ENCODE measurements at regions not wholly inside any gene's neighbourhood (a gene's known extent, or its start where the extent isn't known, plus 50 kb on each side); places are given as distances from the start of the nearest gene placed in this dataset.

DNA sequence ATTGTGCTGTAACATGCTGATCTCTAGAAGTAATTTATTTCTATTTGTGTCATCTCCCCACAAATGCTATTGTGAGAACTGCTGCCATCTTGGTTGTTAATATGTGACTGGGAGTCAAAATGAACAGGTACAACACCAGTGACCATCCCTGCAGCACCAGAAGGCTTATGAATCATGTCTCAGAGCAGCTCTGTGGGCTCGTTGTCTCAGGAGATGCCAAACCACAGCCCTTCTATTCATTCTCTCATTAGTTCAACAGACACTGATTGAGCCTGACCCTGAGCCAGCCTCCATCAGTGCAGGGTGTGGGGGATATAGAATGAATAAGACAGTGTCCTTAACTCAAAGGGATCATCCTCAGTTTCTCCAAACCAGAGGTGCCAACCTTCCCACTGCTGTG, 92.5 kb downstream of the UTP18 start:
- no peaks in the 10 kb centered on the region for H3F3A ChIP-seq (ENCODE audit: insufficient read depth)
- H3K36me3 ChIP-seq (ENCODE audit: low read length): no peaks in the 10 kb centered on the region
- no peaks in the 10 kb centered on the region for H3K9me3 ChIP-seq (ENCODE audit: insufficient read depth, low read length)
- H3K4me2 ChIP-seq (ENCODE audit: low read depth, low read length, poor library complexity, severe bottlenecking): no peak overlapping the region
- H3K4me3 ChIP-seq (ENCODE audit: insufficient read depth, low read length, poor library complexity, severe bottlenecking): no peak overlapping the region
- no peak overlapping the region for H2AFZ ChIP-seq (ENCODE audit: low read depth, low read length, severe bottlenecking)
- H4K20me1 ChIP-seq (ENCODE audit: low read depth, low read length): no peaks in the 10 kb centered on the region
- H3K79me2 ChIP-seq (ENCODE audit: insufficient read depth, low read length): no peaks in the 10 kb centered on the region
- H3K9me2 ChIP-seq (replicated peaks; ENCODE audit: insufficient read depth, low read length): no peaks in the 10 kb centered on the region
- no peak overlapping the region for H3K9ac ChIP-seq (ENCODE audit: low read length)
- no peak for TF ChIP-seq EZH2phosphoT487 (conservative IDR thresholded peaks at IDR 0.05; ENCODE audit: low read length)
- TF ChIP-seq, protein P1, sequence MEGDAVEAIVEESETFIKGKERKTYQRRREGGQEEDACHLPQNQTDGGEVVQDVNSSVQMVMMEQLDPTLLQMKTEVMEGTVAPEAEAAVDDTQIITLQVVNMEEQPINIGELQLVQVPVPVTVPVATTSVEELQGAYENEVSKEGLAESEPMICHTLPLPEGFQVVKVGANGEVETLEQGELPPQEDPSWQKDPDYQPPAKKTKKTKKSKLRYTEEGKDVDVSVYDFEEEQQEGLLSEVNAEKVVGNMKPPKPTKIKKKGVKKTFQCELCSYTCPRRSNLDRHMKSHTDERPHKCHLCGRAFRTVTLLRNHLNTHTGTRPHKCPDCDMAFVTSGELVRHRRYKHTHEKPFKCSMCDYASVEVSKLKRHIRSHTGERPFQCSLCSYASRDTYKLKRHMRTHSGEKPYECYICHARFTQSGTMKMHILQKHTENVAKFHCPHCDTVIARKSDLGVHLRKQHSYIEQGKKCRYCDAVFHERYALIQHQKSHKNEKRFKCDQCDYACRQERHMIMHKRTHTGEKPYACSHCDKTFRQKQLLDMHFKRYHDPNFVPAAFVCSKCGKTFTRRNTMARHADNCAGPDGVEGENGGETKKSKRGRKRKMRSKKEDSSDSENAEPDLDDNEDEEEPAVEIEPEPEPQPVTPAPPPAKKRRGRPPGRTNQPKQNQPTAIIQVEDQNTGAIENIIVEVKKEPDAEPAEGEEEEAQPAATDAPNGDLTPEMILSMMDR (IDR thresholded peaks at IDR 0.05; ENCODE audit: insufficient read depth, low read length, poor library complexity, severe bottlenecking): no peak
- no peaks in the 10 kb centered on the region for H3K27me3 ChIP-seq (ENCODE audit: low read length)
- H3K27ac ChIP-seq (ENCODE audit: low read depth, low read length): no peak overlapping the region

DNA sequence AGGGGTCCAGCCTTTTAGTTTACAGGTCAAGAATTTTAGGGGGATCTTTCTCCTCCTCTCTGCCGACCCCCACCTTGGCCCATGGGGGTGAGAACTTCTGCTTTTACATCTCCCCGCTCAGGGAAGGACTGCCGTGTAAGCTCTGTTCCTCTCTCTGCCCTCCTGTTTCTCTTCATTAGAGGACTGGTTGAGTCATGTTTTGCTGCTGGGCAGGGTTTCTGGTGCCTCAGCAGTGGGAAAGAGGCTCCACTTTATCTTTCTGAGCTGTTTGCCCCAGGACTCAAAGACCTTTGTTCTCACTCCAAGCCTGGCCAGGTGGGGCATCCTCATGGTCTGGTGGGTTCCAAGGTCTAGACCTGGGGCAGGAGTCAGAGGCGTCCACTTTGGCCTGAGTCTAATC, 93.0 kb downstream of the UTP18 start:
- no peaks in the 10 kb centered on the region for H3K27me3 ChIP-seq (ENCODE audit: low read length)
- H3K9me2 ChIP-seq (replicated peaks; ENCODE audit: insufficient read depth, low read length): no peaks in the 10 kb centered on the region
- TF ChIP-seq, protein P1 (IDR thresholded peaks at IDR 0.05; ENCODE audit: insufficient read depth, low read length, poor library complexity, severe bottlenecking): no peak
- TF ChIP-seq EZH2phosphoT487 (conservative IDR thresholded peaks at IDR 0.05; ENCODE audit: low read length): no peak
- H2AFZ ChIP-seq (ENCODE audit: low read depth, low read length, severe bottlenecking): no peak overlapping the region
- H3K27ac ChIP-seq (ENCODE audit: low read depth, low read length): no peak overlapping the region
- no peaks in the 10 kb centered on the region for H3K36me3 ChIP-seq (ENCODE audit: low read length)
- H3F3A ChIP-seq (ENCODE audit: insufficient read depth): no peaks in the 10 kb centered on the region
- H3K79me2 ChIP-seq (ENCODE audit: insufficient read depth, low read length): no peaks in the 10 kb centered on the region
- no peaks in the 10 kb centered on the region for H4K20me1 ChIP-seq (ENCODE audit: low read depth, low read length)
- no peaks in the 10 kb centered on the region for H3K9me3 ChIP-seq (ENCODE audit: insufficient read depth, low read length)
- no peak overlapping the region for H3K4me3 ChIP-seq (ENCODE audit: insufficient read depth, low read length, poor library complexity, severe bottlenecking)
- H3K9ac ChIP-seq (ENCODE audit: low read length): no peak overlapping the region
- no peak overlapping the region for H3K4me2 ChIP-seq (ENCODE audit: low read depth, low read length, poor library complexity, severe bottlenecking)

DNA sequence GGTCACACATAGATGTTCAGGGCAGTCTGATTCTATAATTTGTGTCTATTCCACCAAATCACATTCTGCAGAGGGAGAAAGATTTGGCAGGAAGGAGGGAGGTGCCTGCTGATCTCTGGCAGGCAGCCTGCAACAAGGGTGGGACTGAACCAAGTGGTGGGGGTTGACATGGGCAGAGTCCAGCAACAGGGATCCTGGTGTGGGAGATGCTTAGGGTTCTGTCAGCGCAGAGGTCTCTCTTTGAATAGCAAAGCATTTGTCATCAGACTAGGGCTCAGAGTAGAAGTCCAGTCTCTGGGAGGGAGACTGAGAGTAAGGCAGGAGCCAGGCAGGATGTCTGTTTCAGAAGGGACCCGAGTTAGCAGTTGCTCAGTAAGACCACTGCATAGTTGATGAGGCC, 94.6 kb downstream of the UTP18 start:
- Histone ChIP-seq H3K4me3 (ENCODE audit: insufficient read depth, low read length, poor library complexity, severe bottlenecking) (no peak overlapping the region), H4K20me1 (ENCODE audit: low read depth, low read length) (no peaks in the 10 kb centered on the region), H3K27me3 (ENCODE audit: low read length) (no peaks in the 10 kb centered on the region), H3K36me3 (ENCODE audit: low read length) (no peaks in the 10 kb centered on the region), H3K79me2 (ENCODE audit: insufficient read depth, low read length) (no peaks in the 10 kb centered on the region), H3K9me2 (replicated peaks; ENCODE audit: insufficient read depth, low read length) (no peaks in the 10 kb centered on the region), H2AFZ (ENCODE audit: low read depth, low read length, severe bottlenecking) (no peak overlapping the region), H3K27ac (ENCODE audit: low read depth, low read length) (no peak overlapping the region), H3K9ac (ENCODE audit: low read length) (no peak overlapping the region), H3K4me2 (ENCODE audit: low read depth, low read length, poor library complexity, severe bottlenecking) (no peak overlapping the region), H3F3A (ENCODE audit: insufficient read depth) (no peaks in the 10 kb centered on the region), H3K9me3 (ENCODE audit: insufficient read depth, low read length) (no peaks in the 10 kb centered on the region)
- TF ChIP-seq EZH2phosphoT487 (conservative IDR thresholded peaks at IDR 0.05; ENCODE audit: low read length): no peak
- TF ChIP-seq, protein P1 (IDR thresholded peaks at IDR 0.05; ENCODE audit: insufficient read depth, low read length, poor library complexity, severe bottlenecking): no peak
